ENCODE measurements at regions not wholly inside any gene's neighbourhood (a gene's known extent, or its start where the extent isn't known, plus 50 kb on each side); places are given as distances from the start of the nearest gene placed in this dataset.

DNA sequence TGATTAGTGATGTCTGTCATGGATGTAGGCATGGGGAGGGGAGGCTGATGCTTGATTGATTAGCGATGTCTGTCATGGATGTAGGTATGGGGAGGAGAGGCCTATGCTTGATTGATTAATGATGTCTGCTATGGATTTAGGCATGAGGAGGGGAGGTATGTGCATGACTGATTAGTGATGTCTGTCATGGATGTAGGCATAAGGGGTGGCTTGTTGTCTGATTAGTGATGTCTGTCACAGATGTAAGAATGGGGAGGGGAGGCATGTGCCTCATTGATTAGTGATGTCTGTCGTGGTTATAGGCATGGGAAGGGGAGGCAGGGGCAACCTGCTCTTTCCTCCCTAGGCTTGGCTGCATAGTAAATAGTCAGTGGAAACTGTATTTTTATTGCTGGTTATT lies 409.4 kb downstream of the HAPSTR1 start:
- TF ChIP-seq USF1 (IDR thresholded peaks at IDR 0.05): no peak
- no peak for TF ChIP-seq EP300 (IDR thresholded peaks at IDR 0.05; ENCODE audit: borderline replicate concordance)
- no peak for TF ChIP-seq EGR1 (IDR thresholded peaks at IDR 0.05)

Measured in Ishikawa (cell line).